ENCODE measurements at regions not wholly inside any gene's neighbourhood (a gene's known extent, or its start where the extent isn't known, plus 50 kb on each side); places are given as distances from the start of the nearest gene placed in this dataset.

DNA sequence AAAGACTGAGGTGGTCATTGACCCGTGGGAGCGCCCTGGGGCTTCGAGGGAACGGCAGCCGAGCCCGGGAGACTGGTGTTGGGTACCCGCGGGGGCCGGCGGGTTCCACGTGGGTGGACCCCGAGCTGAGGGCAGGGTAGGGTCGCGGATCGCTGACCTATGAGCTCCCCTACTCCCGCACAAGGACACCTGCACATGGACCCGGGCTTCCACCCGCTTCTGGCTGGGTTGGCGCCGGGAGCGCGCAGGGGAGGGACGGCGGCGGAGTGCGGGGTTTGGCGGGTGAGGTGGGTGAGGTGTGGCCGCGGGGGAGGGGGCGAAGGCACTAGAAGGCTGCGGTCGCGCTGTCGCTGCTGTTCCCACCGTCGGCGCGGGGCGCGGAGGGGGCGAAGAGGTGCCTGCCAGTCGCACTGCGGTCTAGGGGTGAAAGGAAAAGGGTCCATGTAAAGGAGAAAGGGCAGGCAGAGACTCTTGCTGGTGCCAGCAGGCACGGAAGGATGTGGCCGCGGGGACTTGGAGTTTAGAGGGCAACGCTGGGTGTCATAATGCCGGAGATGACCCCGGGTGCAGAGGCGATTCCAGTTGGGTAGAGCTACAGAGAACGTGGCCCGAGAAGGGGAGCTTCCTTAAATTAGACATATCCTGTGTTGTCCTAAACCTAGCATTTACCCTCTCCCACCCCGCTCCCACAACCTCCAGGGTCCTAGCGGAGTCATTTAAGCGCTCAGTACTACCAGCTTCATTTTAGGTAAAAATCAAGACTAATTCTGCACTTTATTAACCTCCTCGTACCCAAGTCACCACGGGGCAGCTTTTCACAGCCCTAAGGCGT lies 245.9 kb upstream of the TOPAZ1 start:
- DNase-seq = no peak

DNA sequence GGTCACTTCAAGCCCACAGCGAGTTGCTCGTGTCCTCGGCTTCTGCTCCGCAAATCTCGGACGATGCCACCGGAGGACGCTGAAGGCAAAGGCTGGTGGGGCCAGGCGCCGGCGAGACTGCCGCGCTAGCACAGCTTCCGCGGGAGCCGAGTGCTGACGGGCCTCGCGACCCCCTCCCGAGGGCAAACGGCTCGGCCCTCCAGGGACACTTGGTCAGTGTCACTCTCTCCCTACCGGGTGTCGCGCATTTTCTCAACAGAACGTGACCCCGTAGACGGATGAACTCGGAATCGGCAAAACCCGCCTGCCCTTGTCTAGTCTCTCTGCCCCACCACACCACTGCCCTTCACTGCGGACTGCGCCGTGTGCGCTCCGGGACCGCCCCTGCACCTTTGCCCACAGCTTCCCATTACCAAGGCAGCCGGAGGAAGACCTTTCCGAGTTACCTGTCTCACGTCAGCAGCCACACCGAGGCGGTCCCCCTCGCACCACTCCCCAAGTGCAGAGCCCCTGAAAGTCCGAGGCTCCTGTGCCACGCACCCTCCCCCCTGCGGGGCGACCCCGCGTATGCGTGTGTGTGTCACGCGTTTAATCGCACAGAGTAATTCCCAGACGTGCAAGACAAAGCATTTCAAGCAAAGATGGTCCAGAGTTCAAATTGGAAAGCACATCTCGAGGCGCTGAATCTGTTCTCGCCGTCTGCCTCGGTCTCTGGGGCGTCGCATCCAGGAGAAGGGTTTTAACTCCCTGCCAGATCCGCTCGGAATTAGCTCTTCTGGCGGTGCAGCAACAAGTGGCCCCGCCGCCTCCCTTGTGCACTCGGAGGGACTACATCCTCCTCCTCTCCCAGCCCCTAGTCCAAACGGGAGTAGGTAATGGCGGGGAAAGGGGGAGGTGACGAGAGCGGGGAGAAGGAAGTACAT lies 245.0 kb upstream of the TOPAZ1 start:
- DNase-seq = no peak

DNA sequence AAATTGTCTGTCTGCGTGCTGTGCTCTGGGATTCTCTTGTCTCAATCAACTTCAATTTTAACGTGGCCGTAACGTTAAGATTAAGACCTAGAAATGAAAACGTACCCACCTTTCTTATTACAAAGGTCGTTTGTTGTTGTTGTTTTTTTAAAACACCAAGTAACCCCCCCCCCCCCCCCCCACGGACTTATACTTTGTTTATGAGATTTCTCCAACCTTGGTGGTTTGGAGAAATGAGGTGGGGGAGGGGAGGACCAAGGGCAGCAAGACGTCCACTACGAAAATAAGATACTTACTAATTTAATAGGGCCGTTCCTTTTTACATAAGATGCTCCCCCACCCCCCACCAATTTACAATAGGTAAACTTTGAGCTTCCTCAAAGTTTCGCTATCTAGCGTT lies 244.4 kb upstream of the TOPAZ1 start:
- no peak for DNase-seq

DNA sequence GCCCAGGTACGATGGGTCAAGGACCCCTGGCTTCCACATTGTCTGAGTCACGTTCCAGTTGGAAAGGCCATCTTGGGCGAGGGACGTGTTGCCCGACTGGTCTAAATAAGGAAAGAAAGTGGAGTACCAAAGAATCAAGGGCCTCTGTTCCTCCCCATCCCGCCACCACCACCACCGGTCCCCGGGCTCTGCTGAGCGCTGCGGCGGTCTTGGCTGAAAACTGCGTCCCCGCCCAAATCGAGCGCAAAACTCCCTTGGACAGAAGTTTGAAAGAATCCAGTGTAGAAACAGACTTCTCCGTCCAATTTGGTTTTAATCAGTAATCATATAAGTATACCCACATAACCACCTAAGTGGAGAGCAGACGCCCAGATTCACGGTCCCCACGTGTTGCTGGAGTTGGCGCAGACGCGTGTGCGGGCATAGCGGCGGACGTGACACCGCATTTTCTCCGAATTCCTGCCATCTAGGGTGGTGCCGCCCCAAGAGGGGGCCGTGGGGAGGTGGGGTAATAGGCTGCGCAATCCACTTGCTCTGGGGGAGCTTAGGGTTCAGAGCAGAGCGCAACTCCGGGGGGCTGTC lies 243.8 kb upstream of the TOPAZ1 start:
- no peak for DNase-seq

DNA sequence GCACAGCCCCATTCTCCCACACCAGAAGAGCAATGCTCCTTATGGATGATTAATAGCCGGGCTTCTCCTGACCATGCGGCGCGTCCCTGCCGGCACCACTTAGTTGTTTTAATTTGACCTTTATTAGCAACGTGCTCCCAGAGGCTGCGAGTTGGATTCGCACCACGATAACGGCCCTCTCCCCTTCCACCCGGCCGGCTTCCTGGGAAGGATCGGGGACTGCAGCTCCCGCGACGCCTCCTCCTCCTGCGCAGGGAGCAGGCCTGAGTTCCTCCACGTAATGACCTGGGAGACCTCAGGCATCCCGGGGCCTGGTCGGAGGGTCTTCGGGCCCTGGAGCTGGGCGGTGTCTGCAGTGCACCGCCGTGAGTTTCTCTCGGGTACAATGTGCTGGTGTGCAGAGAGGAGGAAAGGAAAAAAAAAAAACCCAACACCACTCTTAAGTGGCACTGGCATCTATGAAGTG lies 243.3 kb upstream of the TOPAZ1 start:
- no peak for DNase-seq

DNA sequence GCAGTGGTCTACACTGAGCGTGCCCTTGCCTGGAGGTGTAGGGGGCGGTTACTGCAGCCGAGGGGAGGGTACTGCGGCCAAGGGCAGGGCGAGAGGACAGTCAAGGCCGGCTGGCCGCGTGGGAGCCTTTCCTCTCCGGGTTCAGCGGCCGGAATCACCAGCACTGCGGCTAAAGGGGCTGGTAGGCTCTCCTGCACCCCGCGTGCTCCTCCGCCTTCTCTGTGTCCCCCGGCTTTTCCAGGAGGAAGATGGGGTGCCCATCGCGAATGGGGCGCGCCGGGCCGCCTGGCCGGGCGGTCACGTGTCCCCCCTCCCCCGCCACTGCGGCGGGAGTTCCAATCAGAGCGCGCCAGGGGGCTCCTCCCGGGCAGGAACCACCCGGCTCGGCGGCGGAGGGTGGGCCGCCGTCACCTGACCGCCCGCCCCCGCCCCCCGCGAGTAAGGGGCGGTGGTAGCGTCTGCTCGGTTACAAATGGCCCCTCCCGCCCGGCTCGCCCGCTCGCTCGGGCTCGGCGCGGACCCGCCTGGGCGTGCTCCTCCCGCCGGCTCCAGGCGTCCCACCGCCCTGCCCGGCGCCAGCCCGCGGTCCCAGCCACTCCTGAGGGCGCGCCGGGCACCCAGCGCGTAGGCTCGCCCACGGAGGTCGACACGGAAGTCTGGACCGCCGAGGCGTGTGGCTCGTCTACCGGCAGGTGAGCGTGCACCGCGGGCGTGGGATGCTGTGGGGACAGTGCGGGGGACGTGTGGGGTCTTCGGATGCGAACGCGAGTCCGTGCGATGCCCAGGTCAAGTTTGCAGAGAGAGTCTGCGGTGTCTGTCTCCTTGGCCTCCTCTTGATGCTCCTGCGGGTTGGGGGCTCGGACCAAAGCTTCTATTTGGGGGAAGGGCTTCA lies 242.6 kb upstream of the TOPAZ1 start:
- peak in 1 of 2 donors; percentile 13 for DNase-seq

DNA sequence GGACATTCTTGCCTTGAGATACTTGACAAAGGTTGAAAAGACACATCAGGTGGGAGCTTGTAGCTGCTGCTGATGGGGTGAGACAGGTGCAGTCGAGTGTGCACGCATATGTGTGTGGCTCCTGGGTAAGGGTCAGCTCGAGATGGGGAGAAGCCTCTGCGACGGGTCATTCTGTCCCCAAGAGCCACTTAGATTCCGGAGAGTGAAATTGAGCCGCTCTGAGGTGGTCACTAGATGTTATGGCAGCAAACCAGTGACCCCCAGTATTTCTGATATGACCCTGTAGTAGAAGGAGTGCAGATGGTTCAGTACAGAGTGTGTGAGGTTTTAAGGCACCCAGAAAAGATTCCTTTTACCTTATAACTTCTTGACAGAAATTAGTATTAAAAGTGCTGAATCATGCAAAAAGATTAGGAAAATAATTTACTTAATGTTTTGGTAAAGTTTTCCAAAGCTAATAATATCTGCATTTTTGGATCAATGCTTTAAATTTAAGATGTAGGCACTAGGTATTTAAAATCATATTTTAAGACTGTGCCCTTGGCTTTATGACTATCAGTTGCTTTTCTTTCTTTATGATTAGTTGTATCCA lies 241.9 kb upstream of the TOPAZ1 start:
- no peak for DNase-seq

DNA sequence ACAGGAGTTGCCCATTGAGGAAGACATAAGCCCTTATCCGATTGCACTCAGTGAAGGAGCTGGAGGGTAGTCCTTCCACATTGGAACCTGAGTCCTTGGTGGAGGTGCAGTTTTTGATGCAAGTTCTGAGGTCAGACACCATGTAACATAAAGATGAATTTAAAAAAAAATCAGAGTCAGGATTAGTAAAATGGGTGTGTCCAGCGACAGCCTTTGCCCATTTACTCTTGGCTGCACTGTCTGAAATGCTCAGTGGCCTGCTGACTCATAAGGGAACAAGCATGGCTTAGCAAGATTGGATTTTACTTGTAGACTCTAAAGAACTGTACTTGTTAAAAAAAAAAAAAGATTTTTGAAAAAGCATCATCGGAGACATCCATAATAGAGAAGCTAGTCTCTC lies 241.1 kb upstream of the TOPAZ1 start:
- DNase-seq = no peak

DNA sequence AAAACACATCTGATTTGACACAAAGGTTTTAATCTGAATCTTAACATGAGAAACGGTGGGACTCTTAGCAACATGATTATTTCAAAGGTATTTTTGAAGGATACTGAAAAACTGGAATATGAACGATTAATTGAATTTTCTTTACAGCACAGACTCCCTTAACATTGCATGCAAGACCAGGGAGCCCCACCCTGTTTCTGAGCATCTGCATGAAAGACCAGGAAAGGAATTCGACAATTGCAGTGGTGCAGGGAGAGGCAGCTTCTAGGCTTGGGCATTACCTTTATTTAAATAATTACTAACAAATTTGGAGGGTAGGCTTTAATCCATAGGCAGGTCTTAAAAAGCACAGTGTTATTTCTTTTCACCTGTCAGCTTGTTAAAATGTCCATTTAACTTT lies 240.6 kb upstream of the TOPAZ1 start:
- DNase-seq = no peak

DNA sequence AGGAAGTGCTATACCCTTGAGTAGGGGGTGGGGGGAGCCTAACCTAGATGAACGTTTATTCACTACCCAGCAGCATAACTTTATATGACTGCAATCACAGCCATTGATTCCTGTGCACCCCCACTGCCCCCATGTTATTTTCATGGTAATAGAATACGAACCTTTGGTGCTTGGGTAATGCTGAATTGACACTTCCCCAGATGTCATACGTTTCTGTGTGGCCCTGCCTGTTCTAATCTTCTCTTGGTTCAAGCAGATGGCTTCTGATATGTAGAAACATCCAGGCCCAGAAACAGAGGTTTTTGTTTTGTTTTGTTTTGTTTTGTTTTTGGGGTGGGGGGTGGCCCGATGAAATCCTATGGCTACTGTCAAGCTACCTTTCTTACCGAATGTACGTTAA lies 237.9 kb upstream of the TOPAZ1 start:
- no peak for DNase-seq

DNA sequence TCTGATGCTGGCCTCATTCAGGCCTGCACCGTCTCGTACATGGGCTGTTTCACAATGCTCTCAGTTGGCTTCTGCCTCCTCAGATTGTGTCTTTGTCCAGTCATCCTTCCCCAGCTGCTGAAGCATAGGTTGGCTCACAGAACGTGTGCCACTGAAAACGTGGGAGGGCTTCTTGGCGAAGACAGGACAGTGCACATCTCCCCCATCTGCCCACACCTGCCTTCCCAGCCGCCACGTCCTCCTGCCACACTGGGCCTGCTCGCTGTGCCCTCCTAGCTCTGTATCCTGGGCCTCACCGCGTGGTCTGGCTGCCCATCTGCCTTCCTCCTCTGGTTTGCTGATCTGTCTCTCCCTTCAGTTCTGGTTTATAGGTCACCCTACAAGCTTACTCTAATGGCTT lies 230.0 kb upstream of the TOPAZ1 start:
- DNase-seq = no peak

DNA sequence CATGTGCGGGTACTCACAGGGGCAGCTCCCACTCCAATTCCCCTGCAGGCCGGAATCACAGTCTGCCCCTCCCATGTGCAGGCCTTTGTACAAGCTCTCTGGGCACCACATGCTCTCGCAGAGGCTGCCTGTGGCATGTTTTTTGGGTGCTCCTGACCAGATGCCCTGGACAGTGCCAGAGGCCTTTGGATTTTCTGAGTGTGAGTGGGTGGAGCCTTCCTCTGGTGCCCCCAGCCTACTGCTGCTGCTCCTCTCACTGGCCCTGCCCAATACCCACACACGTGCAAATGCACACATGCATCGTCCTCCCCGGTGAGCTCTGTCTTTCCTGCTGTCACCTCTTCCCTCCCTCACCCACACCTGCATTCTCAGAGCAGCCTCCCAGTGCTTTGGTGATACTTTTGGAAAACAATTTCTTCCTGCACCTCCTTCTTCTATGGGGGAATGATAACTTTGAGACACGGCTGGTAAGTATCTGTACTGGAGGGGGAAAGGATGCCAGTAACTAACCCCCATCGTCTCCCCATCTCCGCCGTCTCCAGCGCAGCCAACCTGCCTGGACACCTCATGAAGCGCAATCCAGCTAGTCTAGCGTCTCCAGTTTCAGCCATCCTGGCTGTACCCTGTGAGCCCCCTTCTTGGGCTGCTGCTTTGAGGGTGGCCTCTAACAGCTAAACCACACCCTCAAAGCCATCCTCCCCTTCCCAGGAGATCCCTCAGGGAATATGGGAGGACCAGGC lies 229.4 kb upstream of the TOPAZ1 start:
- no peak for DNase-seq

DNA sequence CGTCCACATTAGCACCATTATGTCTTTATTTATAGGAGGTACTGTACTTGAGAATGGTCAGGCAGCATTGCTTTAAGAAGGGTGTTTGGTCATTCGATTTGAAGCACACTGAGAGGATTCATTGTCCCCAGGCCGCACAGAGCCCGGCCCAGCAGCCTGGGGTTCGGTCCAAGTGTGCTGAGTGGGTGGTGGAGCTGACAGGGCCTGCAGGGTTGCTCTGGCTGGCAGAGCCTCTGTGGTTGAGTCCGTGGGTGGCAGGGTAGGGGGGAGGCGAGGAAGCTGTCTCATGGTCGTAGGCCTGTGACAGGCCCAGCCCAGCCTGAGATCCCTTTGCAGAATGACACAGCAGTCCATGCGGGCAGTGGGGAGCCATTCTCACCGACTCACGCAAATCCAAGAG lies 227.7 kb upstream of the TOPAZ1 start:
- no peak for DNase-seq

DNA sequence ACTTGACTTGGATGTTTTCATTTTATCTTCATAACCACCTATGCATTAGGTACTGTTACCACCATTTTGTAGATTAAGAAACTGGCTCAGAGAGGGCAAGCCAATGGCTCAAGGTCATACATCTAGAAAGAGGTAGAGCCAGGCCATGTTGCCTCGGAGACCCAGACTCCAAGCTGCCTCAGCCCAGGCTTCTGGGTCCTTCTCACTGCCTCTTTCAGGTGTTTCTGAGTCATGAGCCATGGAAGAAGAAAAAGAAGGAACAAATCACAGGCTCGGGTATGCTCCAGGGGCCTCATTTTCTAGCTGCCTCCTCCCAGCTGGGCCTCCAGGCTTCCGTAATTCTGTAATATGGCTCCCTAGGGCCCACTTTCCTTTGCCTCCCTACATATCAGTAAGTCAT lies 226.5 kb upstream of the TOPAZ1 start:
- DNase-seq = no peak

DNA sequence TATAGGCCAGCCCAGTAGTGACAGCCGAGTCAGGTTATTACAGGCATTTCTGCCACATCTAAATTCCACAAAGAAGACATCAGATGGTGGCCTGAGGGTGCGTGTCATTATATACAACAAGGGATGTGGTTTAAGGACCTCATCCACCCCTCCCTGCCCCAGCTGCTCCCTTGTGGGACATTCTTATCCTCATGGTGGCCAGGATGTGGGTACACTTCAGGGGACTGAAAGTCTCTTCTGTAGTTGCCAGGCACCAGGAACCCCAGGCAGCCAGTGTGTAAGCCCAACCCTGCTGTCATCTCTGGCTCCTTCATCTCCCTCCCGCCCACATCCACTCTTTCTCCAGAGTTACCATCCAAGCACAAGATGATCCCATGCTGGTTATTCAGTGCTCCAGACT lies 224.9 kb upstream of the TOPAZ1 start:
- DNase-seq = no peak

DNA sequence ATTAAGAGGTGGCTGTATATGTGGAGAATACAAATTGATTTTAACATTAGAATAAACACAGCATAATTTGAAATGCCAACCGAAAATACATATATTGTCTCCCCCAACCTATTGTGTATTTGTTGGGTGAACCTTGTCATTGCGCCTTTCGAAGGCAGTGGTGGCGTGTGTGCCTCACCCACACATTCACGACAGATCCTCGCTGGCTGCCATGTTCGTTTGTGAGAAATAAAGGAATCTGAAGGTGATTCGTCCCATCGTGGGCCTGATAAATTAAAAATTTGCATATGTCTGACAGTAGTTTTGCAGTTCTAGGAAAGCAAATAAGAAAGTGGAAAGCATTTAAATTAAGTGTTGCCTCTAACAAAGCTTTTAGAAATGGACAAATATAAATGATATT lies 222.8 kb upstream of the TOPAZ1 start:
- no peak for DNase-seq

DNA sequence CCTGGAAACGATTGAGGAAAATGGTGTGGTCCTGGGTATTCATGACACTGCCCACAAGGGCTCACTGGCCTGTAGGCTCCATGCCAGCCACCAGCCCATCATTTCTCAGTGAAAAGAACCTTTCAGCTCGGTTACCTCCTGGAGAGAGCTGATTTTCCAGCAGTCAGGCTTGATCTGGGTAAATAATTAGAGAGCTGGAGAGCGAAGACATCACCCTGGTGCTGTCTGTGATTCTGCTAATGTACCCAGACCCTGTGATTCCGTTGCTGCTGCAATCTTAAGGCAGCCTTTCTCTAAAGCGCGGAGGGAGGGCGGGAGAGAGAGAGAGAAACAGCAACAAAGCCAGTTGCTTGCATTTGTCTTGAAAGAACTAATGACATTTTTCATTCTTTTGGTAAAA lies 221.9 kb upstream of the TOPAZ1 start:
- no peak for DNase-seq

DNA sequence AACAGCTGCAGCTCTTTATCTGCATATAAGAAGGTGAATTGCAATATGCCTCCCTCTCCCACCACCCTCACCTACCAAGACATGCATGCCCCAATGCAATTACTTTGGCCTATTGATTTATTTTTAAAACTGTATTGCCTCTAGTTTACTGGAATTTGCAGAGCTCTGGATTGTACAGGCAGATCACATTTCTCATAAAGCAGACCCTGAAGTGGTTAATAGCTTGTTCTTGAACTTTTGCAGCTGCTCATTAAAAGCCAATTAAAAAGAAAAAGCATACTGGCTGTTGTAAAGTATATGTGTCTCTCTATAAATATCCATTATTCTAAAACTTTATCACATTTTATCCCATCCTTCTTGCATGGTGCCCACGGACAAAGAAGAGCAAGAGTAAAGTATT lies 221.5 kb upstream of the TOPAZ1 start:
- no peak for DNase-seq

DNA sequence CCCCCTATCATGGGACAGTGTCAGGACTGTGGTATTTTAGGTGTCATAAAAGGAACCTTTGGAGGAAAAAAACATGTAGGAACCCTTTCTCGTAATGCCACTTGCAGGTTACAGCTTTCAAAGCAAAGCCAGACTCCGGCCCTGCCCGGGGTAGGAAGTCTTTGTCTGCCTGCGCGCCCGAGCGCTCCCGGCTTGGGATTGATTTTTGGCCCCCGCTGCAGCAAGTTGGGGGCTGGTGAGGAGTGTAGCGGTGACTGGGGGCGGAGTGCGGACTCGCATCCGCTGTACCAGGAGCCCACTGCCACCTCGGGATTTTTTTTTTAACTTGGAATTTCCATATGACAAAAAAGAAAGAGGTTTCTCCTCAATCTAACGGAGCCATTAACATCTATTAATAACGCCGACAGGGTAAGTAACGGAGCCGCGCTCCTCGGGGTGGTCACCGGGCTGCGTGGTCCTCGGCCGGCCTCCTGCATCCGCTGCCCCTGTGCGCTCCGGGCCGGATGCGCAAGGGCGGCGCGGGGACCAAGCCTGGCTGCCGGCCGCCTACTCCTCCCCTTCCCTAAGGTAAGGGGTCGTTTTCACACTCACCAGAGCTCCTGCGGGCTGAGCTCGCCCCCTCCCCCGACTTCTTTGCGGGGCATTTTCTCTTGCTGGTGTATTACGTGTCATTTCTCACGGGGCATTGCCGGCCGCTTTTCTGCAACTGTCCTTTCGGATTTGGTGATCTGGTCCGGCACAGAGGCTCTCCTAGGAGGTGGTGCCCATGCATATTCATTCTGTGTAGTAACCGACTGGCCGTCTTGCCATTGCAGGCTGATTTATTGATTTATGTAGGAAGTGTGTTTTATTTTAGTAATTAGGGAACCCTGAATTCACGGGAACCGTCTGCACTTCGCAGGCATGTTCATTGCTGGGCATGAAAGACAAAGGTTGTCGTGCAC lies 219.8 kb upstream of the TOPAZ1 start:
- DNase-seq = no peak

DNA sequence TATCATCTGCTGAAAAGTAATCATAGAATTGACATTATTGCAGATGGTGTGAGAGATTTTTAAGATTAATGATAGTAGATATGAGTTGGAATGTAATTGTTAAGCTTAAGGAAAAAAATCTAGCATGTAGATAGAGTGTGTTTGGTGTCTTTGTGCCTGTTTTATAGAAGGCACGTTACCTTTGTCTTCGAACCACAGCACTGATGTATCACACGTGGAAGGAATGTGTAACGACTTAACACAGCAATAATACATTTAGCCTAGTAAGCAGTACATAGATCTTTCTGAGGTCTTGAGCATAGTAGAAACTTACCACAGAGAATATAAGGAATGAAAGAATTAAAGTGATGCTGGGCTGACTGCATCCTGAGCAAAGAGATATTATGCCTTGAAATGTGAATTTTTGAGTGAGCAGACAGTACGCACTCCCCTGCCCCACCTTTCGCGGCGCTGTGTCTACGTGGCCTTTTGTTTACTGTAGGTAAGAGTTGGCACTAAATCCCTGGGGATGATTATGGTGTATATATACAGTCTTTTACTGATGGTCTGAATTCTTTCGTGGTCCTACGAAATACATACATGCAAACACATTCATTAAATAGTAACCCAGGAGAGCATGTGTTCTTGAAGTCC lies 217.6 kb upstream of the TOPAZ1 start:
- DNase-seq = no peak
